H1 (cell line): ENCODE measurements at regions not wholly inside any gene's neighbourhood (a gene's known extent, or its start where the extent isn't known, plus 50 kb on each side); places are given as distances from the start of the nearest gene placed in this dataset.

Source experiments
- CEBPB ChIP-seq: IDR thresholded peaks from 2 replicates; pipeline ENCODE4 v1.6.1; 2012; ENCODE audit warnings: low read depth, low read length
- EZH2 ChIP-seq: fragments of 200-600 bp; sonication (generic); IDR thresholded peaks from 2 replicates; pipeline ENCODE4 v1.7.1; 2012; ENCODE audit warnings: low read depth, mild to moderate bottlenecking, moderate library complexity, low read length, inconsistent platforms; ENCODE audit not compliant: severe bottlenecking
- SIRT6 ChIP-seq: IDR thresholded peaks from one replicate; pipeline ENCODE4 v1.7.1; 2012; ENCODE audit warnings: low read length, inconsistent platforms
- SP2 ChIP-seq: IDR thresholded peaks from 2 replicates; pipeline ENCODE4 v1.6.1; 2012; ENCODE audit warnings: mild to moderate bottlenecking, low read length, inconsistent platforms
- SP4 ChIP-seq: IDR thresholded peaks from 2 replicates; pipeline ENCODE4 v1.6.1; 2012; ENCODE audit warnings: low read length, inconsistent platforms
- YY1 ChIP-seq: IDR thresholded peaks from 2 replicates; pipeline ENCODE4 v1.6.1; 2011; ENCODE audit warnings: low read depth, mild to moderate bottlenecking, low read length
- TF ChIP-seq, protein P1 (sequence below): IDR thresholded peaks from 2 replicates; pipeline ENCODE4 v1.6.1; 2012; ENCODE audit warnings: low read length, inconsistent platforms

GRCh38 chr17:53316073-53316472 lies 506.7 kb upstream of the KIF2B start (continued):
- TF ChIP-seq, protein P1, sequence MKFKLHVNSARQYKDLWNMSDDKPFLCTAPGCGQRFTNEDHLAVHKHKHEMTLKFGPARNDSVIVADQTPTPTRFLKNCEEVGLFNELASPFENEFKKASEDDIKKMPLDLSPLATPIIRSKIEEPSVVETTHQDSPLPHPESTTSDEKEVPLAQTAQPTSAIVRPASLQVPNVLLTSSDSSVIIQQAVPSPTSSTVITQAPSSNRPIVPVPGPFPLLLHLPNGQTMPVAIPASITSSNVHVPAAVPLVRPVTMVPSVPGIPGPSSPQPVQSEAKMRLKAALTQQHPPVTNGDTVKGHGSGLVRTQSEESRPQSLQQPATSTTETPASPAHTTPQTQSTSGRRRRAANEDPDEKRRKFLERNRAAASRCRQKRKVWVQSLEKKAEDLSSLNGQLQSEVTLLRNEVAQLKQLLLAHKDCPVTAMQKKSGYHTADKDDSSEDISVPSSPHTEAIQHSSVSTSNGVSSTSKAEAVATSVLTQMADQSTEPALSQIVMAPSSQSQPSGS: no peak
- TF ChIP-seq EZH2: no peak
- TF ChIP-seq SIRT6: no peak
- TF ChIP-seq CEBPB: no peak
- no peak for TF ChIP-seq YY1
- no peak for TF ChIP-seq SP4
- no peak for TF ChIP-seq SP2
